Vagina (tissue), 2 donors: ENCODE measurements at regions not wholly inside any gene's neighbourhood (a gene's known extent, or its start where the extent isn't known, plus 50 kb on each side); places are given as distances from the start of the nearest gene placed in this dataset.

Experiments used
- DNase-seq, 2 donors: peaks; one replicate each; pipeline ENCODE4 v3.0.0-alpha.2; 2017; ENCODE audit errors: extremely low spot score in 2 of 2
- H3K27ac ChIP-seq: fragments of 200-600 bp; sonication (generic); one replicate; pipeline ENCODE4 v1.5.1; 2019
- H3K27me3 ChIP-seq: fragments of 200-600 bp; sonication (generic); one replicate; pipeline ENCODE4 v1.5.1; 2019
- H3K36me3 ChIP-seq, 2 donors: fragments of 200-600 bp; sonication (generic); one replicate each; pipeline ENCODE4 v1.5.1; 2017 to 2019
- H3K4me1 ChIP-seq: fragments of 200-600 bp; sonication (generic); one replicate; pipeline ENCODE4 v1.5.1; 2019
- H3K4me3 ChIP-seq, 2 donors: fragments of 200-600 bp; sonication (generic); 1 replicate in 1 of 2; 2 replicates in 1 of 2; pipeline ENCODE4 v1.5.1; 2016 to 2019
- H3K9me3 ChIP-seq: fragments of 200-600 bp; sonication (generic); one replicate; pipeline ENCODE4 v1.5.1; 2019
- POLR2A ChIP-seq, 2 donors: fragments of 450-650 bp; IDR thresholded peaks; one replicate each; pipeline ENCODE4 v1.6.1; 2017; ENCODE audit warnings: antibody characterized with exemption in 2 of 2, mild to moderate bottlenecking in 2 of 2, moderate library complexity in 2 of 2
- POLR2AphosphoS5 ChIP-seq, 2 donors: sonication (generic); formaldehyde crosslinking; IDR thresholded peaks; one replicate each; pipeline ENCODE4 v1.9.0; 2017; ENCODE audit warnings: antibody characterized with exemption in 2 of 2, mild to moderate bottlenecking in 2 of 2, low read depth in 1 of 2; ENCODE audit not compliant: insufficient read depth in 1 of 2
- intact Hi-C: fragments of 100-400 bp; cut with DNase I; formaldehyde crosslinking; loops from one replicate; pipeline ENCODE4 v1.15.1; 2023
- TF ChIP-seq, protein P1 (sequence below), 3 experiments: fragments of 450-650 bp in 2 of 3; fragments of 200-600 bp in 1 of 3; sonication (generic) in 1 of 3; IDR thresholded peaks; one replicate each; pipeline ENCODE4 v1.5.1; 2017 to 2019; ENCODE audit warnings: antibody characterized with exemption in 3 of 3, mild to moderate bottlenecking in 2 of 3, moderate library complexity in 2 of 3

DNA sequence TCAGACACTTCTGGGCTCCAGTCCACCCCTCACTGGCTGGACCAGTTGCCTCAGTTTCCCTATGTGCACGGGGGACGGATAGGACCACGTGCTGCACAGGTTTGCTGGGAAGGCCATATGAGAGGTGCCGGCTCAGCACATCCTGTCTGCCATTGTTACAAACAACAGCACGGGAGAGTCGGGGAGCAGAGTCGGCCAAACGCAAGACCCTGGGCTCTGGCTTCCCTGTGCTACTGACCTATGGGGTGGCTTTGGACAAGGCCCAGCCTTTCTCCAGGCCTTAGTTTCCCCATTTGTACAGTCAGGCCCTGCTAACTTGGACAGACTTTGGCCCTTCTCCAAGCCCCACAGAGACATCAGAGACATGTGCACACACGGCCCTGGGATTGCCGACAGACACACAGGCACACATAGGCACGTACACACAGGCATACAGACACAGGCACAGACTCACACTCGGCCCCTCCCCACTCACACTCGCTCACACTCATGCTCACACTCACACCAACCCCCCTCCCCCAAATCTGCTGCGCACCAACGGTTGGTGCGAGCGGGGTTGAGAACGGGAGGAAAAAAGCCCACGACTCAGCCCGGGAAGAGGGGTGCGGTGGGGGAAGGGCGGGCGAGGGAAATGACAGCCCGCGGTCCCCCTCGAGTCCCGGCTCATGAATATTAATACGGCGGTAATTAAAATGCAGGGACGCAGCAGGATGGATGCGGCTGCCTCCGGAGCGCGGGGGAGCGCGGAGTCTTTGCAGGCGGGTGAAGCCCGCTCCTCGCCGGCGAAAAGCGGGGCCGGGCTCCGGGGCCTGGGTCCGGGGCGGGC, 133.0 kb downstream of the C9orf50 start:
- peaks cover 91% of the 10 kb centered on the region for H3K4me1 ChIP-seq
- no peaks in the 10 kb centered on the region for H3K9me3 ChIP-seq
- H3K27ac ChIP-seq, result peak overlapping the region; percentile 99
- DNase-seq, result no peak
- no peaks in the 10 kb centered on the region for H3K36me3 ChIP-seq
- H3K27me3 ChIP-seq, result no peaks in the 10 kb centered on the region
- H3K4me3 ChIP-seq, result peak overlapping the region; percentile 53
- intact Hi-C loops, result no loop called here
- TF ChIP-seq, protein P1, sequence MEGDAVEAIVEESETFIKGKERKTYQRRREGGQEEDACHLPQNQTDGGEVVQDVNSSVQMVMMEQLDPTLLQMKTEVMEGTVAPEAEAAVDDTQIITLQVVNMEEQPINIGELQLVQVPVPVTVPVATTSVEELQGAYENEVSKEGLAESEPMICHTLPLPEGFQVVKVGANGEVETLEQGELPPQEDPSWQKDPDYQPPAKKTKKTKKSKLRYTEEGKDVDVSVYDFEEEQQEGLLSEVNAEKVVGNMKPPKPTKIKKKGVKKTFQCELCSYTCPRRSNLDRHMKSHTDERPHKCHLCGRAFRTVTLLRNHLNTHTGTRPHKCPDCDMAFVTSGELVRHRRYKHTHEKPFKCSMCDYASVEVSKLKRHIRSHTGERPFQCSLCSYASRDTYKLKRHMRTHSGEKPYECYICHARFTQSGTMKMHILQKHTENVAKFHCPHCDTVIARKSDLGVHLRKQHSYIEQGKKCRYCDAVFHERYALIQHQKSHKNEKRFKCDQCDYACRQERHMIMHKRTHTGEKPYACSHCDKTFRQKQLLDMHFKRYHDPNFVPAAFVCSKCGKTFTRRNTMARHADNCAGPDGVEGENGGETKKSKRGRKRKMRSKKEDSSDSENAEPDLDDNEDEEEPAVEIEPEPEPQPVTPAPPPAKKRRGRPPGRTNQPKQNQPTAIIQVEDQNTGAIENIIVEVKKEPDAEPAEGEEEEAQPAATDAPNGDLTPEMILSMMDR (IDR thresholded peaks at IDR 0.05), result no peak
- no peak for TF ChIP-seq POLR2AphosphoS5 (IDR thresholded peaks at IDR 0.05; ENCODE audit: insufficient read depth in 1 of 2, low read depth in 1 of 2)
- no peak for TF ChIP-seq POLR2A (IDR thresholded peaks at IDR 0.05)

- DNase-seq, result no peak
- peak overlapping the region in 1 of 2 donors; percentile 53 for H3K4me3 ChIP-seq
- intact Hi-C loops, result no loop called here
- peaks cover 89% of the 10 kb centered on the region for H3K4me1 ChIP-seq
- H3K27ac ChIP-seq, result peak overlapping the region; percentile 99
- TF ChIP-seq POLR2AphosphoS5 (IDR thresholded peaks at IDR 0.05; ENCODE audit: insufficient read depth in 1 of 2, low read depth in 1 of 2) (peak; percentile 65 to 89), POLR2A (IDR thresholded peaks at IDR 0.05) (peak in 1 of 2 donors; percentile 24)
- TF ChIP-seq, protein P1 (IDR thresholded peaks at IDR 0.05), result no peak
- no peaks in the 10 kb centered on the region for H3K9me3 ChIP-seq
- H3K27me3 ChIP-seq, result no peaks in the 10 kb centered on the region
- H3K36me3 ChIP-seq, result no peaks in the 10 kb centered on the region
These were observed 133.9 kb downstream of the C9orf50 start for GRCh38 chr9:129486756-129487657.

DNA sequence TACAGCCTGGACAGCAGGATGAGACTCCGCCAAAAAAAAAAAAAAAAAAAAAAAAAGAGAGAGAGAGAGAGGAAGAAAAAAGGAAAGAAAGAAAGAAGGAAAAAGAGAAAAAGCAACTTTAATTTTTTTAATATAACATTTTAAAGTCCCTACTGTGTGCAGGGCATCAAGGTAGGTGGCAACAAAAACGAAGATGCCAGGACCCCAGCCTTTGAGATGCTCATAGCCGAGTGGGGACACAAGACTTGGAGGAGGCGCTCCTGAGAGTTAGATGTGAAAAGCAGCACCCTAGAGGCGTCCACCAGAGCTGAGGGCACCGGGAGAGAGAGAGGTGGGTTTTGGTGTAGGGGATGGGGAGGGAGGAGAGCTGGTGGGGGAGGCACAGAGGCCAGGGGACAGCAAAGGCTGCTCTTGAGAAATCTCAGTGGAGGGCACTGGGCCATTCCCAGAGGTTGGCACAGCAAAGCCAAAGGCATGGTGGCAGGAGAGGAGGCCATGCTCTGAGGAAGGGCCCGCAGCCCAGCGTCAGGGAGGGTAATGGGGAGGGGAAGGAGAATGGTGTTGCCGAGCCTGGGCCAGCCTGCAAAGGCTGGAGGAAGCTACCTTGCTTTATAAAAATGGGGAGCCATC, 135.6 kb downstream of the C9orf50 start:
- peaks cover 89% of the 10 kb centered on the region for H3K4me1 ChIP-seq
- intact Hi-C loops, result no loop called here

GRCh38 chr9:129484352-129485000, 136.4 kb downstream of the C9orf50 start:
- Histone ChIP-seq H3K27me3 (no peaks in the 10 kb centered on the region), H3K4me1 (peaks cover 89% of the 10 kb centered on the region), H3K36me3 (no peaks in the 10 kb centered on the region), H3K27ac (peak overlapping the region; percentile 99), H3K4me3 (peak overlapping the region in 1 of 2 donors; percentile 75), H3K9me3 (no peaks in the 10 kb centered on the region)
- no peak for DNase-seq
- TF ChIP-seq POLR2A (IDR thresholded peaks at IDR 0.05) (no peak), POLR2AphosphoS5 (IDR thresholded peaks at IDR 0.05; ENCODE audit: insufficient read depth in 1 of 2, low read depth in 1 of 2) (no peak)
- TF ChIP-seq, protein P1 (IDR thresholded peaks at IDR 0.05), result no peak
- intact Hi-C loops, result loop anchor here (5.0 kb wide), 5 partner anchors 72 to 307 kb away; partner anchors contain the start of gene IER5L

More for the DNA sequence above, 135.6 kb downstream of the C9orf50 start:
- Histone ChIP-seq H3K27ac (peak overlapping the region; percentile 99), H3K9me3 (no peaks in the 10 kb centered on the region), H3K27me3 (no peaks in the 10 kb centered on the region), H3K4me3 (no peak overlapping the region), H3K36me3 (no peaks in the 10 kb centered on the region)
- DNase-seq, result no peak
- TF ChIP-seq POLR2A (IDR thresholded peaks at IDR 0.05), result no peak
